UCSD-AML1 (cell line): ENCODE measurements at regions not wholly inside any gene's neighbourhood (a gene's known extent, or its start where the extent isn't known, plus 50 kb on each side); places are given as distances from the start of the nearest gene placed in this dataset.
"Not testable (repeated sequence)": the region's sequence is repeated elsewhere in the genome, so short reads cannot be mapped to it uniquely, and the experiment has no call there.

Experiments
- DNase-seq: peaks from one replicate; lab custom pipeline; 2025; ENCODE audit not compliant: unreplicated experiment; lab: John Stamatoyannopoulos, UW

GRCh38 chr18:62629031-62629430 lies 86.3 kb upstream of the PHLPP1 start:
- no peak for DNase-seq

- no peak for DNase-seq
Observed at GRCh38 chr18:62631173-62631572, 84.2 kb upstream of the PHLPP1 start.

- DNase-seq: no peak
Observed at GRCh38 chr18:62632788-62633455, 82.4 kb upstream of the PHLPP1 start.

- DNase-seq: no peak
Observed at GRCh38 chr18:62634458-62634857, 80.9 kb upstream of the PHLPP1 start.

GRCh38 chr18:62634979-62635630 lies 80.2 kb upstream of the PHLPP1 start:
- DNase-seq: no peak

- no peak for DNase-seq
Observed at GRCh38 chr18:62637403-62637802, 77.9 kb upstream of the PHLPP1 start.

GRCh38 chr18:62637807-62638687 lies 77.3 kb upstream of the PHLPP1 start:
- peak; percentile 67 for DNase-seq

- no peak for DNase-seq
Observed at GRCh38 chr18:62643181-62643580, 72.2 kb upstream of the PHLPP1 start.

- no peak for DNase-seq
Observed at GRCh38 chr18:62644773-62645172, 70.6 kb upstream of the PHLPP1 start.

GRCh38 chr18:62647179-62647578 lies 68.2 kb upstream of the PHLPP1 start:
- no peak for DNase-seq

GRCh38 chr18:62648045-62648678 lies 67.2 kb upstream of the PHLPP1 start:
- DNase-seq: no peak

GRCh38 chr18:62651276-62652056 lies 63.9 kb upstream of the PHLPP1 start:
- no peak for DNase-seq

GRCh38 chr18:62652057-62652629 lies 63.2 kb upstream of the PHLPP1 start:
- DNase-seq: not testable (repeated sequence)

GRCh38 chr18:62655520-62656219 lies 59.7 kb upstream of the PHLPP1 start:
- no peak for DNase-seq

- DNase-seq: no peak
Observed at GRCh38 chr18:62658028-62658427, 57.3 kb upstream of the PHLPP1 start.

- no peak for DNase-seq
Observed at GRCh38 chr18:62659698-62660097, 55.6 kb upstream of the PHLPP1 start.

- DNase-seq: no peak
Observed at GRCh38 chr18:62660691-62661090, 54.6 kb upstream of the PHLPP1 start.

- DNase-seq: no peak
Observed at GRCh38 chr18:62663731-62664336, 51.5 kb upstream of the PHLPP1 start.

GRCh38 chr18:62664414-62664813 lies 50.9 kb upstream of the PHLPP1 start:
- DNase-seq: no peak
